ENCODE measurements at regions not wholly inside any gene's neighbourhood (a gene's known extent, or its start where the extent isn't known, plus 50 kb on each side); places are given as distances from the start of the nearest gene placed in this dataset.

DNA sequence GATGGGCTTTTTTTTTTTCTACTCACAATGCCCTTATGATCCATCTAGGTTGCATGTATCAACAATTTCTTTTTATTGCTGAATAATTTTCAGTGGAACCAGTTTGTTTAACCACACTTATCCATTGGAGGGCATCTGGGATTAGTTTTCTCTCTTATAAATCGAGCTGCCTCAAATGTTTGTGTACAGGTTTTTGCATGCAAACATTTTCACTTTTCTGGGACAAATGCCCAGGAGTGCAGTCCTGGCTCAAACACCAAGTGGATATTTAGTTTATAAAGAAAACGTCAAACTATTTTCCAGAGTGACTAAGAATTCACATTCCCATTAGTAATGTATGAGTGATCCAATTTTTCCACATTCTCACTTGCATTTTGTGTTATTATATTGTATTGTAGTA, 313.4 kb downstream of the CXCL12 start:
- no peak for ATAC-seq
- no peak overlapping the region for H3K27ac ChIP-seq
- intact Hi-C loops (cut with DNase I), result no loop called here

DNA sequence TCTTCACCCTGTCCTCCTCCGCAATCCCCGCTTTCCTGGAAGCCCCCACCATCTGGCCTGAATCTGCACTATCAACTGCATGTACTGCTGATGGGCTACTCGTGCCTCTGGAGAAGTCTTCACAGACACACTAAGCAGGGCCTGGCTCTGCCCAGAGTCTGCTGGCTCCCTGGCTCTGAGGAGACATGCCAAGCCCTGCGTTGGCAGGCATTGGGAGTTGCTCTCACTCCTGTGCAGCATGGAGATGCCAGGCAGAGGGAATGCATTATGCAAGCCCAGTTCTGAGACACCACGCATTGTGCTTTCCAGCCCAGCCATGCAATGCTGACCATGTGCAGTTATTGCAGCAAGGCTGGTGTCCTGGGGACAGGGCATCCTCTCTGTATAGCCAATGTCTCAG, 314.6 kb downstream of the CXCL12 start:
- H3K36me3 ChIP-seq, result no peaks in the 10 kb centered on the region
- no peak overlapping the region for H3K27ac ChIP-seq
- no peaks in the 10 kb centered on the region for H3K9me3 ChIP-seq
- no peaks in the 10 kb centered on the region for H3K27me3 ChIP-seq
- DNase-seq, result no peak
- intact Hi-C loops (cut with DNase I), result no loop called here
- TF ChIP-seq, protein P1, sequence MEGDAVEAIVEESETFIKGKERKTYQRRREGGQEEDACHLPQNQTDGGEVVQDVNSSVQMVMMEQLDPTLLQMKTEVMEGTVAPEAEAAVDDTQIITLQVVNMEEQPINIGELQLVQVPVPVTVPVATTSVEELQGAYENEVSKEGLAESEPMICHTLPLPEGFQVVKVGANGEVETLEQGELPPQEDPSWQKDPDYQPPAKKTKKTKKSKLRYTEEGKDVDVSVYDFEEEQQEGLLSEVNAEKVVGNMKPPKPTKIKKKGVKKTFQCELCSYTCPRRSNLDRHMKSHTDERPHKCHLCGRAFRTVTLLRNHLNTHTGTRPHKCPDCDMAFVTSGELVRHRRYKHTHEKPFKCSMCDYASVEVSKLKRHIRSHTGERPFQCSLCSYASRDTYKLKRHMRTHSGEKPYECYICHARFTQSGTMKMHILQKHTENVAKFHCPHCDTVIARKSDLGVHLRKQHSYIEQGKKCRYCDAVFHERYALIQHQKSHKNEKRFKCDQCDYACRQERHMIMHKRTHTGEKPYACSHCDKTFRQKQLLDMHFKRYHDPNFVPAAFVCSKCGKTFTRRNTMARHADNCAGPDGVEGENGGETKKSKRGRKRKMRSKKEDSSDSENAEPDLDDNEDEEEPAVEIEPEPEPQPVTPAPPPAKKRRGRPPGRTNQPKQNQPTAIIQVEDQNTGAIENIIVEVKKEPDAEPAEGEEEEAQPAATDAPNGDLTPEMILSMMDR (IDR thresholded peaks at IDR 0.05), result no peak
- ATAC-seq, result no peak
- no peak overlapping the region for H3K4me3 ChIP-seq
- no peaks in the 10 kb centered on the region for H3K4me1 ChIP-seq

More for the DNA sequence above, 313.4 kb downstream of the CXCL12 start:
- Histone ChIP-seq H3K27me3 (no peaks in the 10 kb centered on the region), H3K9me3 (no peaks in the 10 kb centered on the region), H3K4me1 (no peaks in the 10 kb centered on the region), H3K36me3 (no peaks in the 10 kb centered on the region), H3K4me3 (no peak overlapping the region)
- DNase-seq, result no peak
- TF ChIP-seq, protein P1 (IDR thresholded peaks at IDR 0.05), result no peak

DNA sequence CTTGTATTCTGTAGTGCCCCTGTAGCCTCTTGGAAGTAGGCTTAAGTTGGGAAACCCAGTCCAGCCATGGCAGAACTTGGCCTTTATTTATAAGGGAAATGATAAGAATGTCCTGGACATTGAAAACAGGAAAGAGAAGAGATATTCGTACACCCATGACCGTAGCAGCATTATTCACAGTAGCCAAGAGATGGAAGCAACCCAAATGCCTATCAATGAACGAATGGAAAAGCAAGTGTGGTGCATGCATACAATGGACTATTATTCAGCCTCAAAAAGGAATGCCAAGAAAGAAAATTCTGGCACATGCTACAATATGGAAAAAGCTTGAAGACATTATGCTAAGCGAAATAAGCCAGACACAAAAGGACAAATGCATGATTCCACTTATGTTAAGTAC, 315.3 kb downstream of the CXCL12 start:
- intact Hi-C loops (cut with DNase I), result no loop called here
- H3K9me3 ChIP-seq, result no peaks in the 10 kb centered on the region
- TF ChIP-seq, protein P1 (IDR thresholded peaks at IDR 0.05), result no peak
- no peak overlapping the region for H3K27ac ChIP-seq
- no peaks in the 10 kb centered on the region for H3K27me3 ChIP-seq
- no peak overlapping the region for H3K4me3 ChIP-seq
- no peaks in the 10 kb centered on the region for H3K36me3 ChIP-seq
- no peak for DNase-seq
- H3K4me1 ChIP-seq, result no peaks in the 10 kb centered on the region
- ATAC-seq, result no peak

DNA sequence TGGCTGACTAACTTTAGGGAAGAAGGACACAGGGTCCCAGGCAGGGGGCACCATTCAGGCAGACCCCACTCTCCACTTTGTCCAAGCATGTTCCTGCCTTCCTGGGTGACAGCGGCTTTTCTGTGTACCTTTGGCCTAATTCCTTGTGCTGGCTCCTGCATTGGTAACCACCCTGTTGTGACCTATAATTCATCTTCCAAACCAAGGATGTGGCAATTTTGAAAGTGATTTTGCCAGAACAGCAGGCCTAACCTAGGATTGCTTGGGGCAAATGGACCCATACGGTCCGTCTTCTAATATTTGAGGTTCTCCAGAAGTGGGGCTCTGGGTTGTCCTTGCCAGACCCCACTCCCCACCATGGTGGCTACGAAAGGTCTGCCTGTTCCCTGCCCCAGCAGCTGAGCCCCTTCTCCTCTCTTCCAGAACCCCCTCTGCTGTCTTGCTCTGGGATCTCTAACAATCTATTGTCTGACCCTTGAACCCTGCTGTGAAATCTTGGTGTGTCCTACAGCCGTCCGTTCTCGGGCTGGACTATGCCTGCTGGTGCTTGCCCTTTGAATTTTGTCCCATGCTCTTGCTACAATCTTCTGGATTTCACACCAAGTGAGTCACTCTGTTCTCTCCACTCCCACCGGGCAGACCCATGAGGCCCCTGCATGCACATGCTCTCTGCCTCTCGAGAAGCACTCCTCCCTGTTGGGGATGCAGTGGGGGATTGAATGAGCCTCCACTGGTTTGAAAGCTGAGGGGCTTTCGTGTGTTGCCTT, 316.0 kb downstream of the CXCL12 start:
- no peak overlapping the region for H3K27ac ChIP-seq

DNA sequence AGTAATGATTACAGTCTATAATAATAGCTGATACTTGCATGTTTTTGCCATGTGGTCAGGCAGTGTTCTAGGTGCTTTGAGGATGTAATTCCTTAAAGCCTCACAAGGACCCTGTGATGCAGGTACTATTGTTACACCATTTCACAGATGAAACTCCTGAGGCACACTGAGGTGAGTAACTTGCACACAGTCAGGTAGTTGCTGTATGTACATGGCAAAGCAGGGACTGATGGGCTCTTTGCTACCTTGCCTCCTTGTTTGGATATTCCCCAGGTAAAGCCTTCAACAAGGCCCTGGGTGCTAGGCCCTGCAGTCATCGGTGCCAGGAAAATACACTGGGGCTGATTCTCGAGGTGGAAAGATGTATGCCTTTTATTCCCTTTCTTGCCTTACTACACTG, 317.5 kb downstream of the CXCL12 start:
- DNase-seq (no peak), ATAC-seq (no peak)
- TF ChIP-seq, protein P1 (IDR thresholded peaks at IDR 0.05), result no peak
- Histone ChIP-seq H3K27me3 (no peaks in the 10 kb centered on the region), H3K4me3 (no peak overlapping the region), H3K36me3 (no peaks in the 10 kb centered on the region), H3K27ac (no peak overlapping the region), H3K4me1 (no peaks in the 10 kb centered on the region), H3K9me3 (no peaks in the 10 kb centered on the region)
- intact Hi-C loops (cut with DNase I), result no loop called here

More for the DNA sequence above, 316.0 kb downstream of the CXCL12 start:
- Histone ChIP-seq H3K9me3 (no peaks in the 10 kb centered on the region), H3K27me3 (no peaks in the 10 kb centered on the region), H3K4me3 (no peak overlapping the region), H3K4me1 (no peaks in the 10 kb centered on the region), H3K36me3 (no peaks in the 10 kb centered on the region)
- ATAC-seq, result no peak
- intact Hi-C loops (cut with DNase I), result no loop called here
- DNase-seq, result no peak
- TF ChIP-seq, protein P1 (IDR thresholded peaks at IDR 0.05), result no peak
